ENCODE measurements at regions not wholly inside any gene's neighbourhood (a gene's known extent, or its start where the extent isn't known, plus 50 kb on each side); places are given as distances from the start of the nearest gene placed in this dataset.
"Not testable (repeated sequence)": the region's sequence is repeated elsewhere in the genome, so short reads cannot be mapped to it uniquely, and the experiment has no call there.

GRCh38 chr1:221604390-221604789 is 137.5 kb downstream of the DUSP10 start:
- not testable (repeated sequence) for DNase-seq

DNA sequence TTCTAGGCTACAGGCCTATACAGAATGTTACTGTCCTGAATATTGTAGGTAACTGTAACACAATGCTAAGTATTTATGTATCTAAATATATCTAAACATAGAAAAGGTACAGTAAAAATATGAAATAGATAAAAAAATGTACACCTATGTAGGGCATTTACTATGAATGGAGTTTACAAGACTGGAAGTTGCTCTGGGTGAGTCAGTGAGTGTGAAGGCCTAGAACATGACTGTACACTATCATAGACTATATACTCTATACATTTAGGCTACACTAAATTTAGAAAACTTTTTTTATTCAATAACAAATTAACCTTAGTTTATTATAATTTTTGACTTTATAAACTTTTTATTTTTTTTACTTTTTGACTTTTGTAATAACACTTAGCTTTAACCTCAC is 136.9 kb downstream of the DUSP10 start:
- DNase-seq = no peak

DNA sequence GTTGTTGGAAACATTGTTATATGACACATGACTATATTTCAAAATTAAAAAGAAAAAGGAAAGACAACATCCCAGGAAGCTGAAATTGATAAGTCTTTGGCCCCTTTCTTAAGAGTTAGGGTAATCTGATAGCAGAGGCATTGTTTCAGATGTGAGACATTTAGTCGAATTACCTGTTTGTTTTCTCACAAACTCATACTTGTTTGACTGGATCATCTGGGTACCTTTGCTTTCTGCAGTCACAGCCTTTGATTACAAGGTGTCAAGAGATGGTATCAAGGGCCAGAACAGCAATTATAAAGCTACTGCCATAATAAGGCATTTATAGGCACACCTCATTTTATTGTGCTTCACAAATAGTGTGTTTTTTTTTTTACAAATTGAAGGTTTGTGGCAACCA is 136.3 kb downstream of the DUSP10 start:
- DNase-seq = no peak

GRCh38 chr1:221606256-221606655 is 135.6 kb downstream of the DUSP10 start:
- no peak for DNase-seq

DNA sequence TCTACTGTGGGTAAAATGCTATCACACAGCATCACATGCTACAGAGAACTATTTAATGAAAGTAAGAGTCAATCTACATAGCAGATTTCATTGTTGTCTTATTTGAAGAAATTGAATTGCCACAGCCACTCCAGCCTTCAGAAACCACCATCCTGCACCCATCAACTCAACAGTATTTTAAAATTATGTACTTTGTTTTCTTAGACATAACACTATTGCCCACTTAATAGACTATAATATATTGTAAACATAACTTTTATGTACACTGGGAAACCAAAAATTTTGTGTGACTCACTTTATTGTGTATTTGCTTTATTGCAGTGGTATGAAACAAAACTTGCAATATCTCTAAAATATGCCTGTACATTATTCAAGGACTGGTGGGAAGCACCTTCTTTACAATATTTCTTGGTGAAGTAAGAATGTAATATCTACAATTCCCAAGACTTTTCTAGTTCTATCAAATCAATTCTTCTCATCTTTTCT is 133.0 kb downstream of the DUSP10 start:
- DNase-seq = no peak

DNA sequence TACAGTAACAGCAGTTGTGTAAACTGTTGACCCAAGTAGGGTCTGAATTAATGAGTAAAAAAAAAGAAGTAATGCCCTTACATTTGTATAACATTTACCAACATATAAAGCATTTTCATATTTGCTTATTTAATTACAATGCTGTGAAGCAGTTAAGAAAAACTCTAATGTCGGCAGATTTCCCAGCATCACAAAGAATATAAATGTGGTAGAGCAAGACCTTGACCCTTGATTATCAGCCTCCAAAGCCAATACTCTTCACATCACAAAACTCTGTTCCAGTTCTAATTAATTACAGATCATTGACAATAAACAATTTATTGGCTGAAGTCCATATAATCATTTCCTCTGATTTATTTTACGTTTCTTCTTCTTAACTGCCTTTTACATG is 130.2 kb downstream of the DUSP10 start:
- DNase-seq = no peak

DNA sequence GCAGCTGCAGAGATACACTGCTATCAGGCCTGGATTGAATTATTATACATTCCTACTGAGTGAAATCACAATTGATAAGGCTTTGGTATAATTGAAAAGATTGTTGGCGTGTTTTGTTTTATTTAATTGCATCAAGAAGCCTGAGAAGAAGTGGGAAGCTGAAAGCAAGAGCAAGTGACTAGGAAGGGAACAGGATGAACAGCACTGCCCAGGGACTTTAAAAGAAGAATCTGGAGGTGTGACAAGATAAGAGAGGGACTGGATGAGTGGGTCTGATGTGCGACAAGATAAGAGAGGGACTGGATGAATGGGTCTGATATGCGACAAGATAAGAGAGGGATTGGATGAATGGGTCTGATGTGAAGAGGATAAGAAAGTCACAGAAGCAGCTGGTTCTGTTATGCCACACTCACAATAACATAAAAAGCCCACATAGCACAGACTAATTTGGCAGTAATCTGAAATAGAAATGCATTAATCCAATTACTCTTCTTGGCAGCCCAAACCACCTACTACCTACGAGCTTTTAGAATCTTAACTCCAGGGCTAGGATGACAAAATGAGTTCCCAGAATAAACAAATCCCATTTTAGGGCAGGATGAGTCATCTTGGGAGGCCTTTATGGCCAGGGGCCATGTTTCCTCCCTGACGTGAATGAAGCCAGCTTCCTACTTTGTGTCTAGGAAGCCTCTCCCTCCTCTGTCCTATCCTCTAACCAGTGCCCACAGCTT is 129.7 kb downstream of the DUSP10 start:
- no peak for DNase-seq

DNA sequence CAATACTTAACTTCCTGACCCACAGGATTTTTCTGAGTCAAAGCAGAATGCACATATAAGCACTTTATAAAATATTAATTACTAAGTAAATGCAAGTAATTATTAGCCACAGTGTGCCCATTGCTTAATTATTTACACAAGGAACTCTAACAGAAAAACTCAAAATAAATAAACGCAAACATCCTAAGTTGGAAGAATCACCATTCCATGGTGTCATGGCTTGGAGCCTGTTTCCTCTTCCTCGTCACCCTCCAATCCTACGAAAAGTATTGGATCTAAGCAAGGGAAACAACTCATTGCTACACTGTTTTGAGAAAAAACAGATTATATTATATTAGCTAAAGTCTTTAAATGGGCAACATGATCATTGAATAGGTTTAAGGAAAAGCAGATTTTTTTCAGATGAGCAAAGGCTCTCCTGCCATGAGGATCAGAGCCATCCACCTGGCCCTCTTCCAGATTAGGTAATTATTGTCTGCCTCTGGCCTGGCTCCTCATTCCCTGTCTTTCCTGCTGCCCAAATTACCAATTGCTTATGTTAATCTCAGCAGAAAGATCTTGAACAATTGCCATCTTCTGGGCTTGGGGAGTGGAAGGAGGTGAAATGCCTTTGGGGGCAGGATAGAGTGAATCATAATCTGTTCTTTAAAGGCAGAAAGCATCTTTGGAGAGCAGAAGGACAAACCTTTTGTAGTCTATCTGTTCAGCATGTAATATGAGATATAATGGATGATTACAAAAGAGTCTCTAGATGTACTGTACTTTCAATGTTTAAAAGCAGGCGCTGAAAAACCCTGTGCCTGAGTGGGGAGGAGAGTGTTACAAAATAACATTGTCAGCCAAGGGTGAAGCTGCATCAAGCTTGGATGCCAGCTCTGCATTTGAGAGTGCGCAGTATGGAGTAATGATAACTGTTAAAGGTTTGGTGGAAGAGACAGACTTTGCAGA is 121.2 kb downstream of the DUSP10 start:
- DNase-seq = no peak

DNA sequence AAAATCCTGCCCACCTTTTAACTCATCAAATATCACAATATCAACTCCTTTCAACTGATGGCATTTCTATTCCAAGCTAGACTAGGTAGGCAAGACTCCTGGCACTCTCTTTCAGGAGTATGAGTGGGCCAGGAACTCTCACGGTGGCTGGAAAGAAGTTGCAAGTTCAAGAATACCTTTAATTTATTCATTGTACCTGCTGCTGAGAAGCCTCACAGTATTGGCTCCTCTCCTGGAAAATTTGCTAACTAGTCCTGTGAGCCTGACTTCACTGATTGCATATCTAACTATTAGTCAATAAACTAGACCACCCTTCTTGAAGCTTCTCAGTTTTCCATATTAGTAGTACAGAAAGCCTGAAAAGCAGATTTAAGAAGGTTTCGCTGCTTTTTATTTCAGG is 120.2 kb downstream of the DUSP10 start:
- DNase-seq = no peak

- no peak for DNase-seq
Measured at GRCh38 chr1:221622389-221622788, 119.5 kb downstream of the DUSP10 start.

DNA sequence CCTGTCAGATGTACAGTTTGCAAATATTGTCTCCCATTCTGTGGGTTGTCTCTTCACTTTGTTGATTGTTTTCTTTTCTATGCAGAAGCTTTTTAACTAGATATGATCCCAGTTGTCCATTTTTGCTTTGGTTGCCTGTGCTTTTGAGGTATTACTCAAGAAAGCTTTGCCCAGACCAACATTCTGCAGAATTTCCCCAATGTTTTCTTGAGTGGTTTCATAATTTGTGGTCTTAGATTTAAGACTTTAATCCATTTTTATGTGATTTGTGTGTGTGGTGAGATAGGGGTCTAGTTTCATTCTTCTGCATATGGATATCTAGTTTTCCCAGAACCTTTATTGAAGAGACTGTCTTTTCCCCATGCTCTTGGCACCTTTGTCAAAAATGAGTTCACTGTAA is 116.9 kb downstream of the DUSP10 start:
- DNase-seq = no peak

DNA sequence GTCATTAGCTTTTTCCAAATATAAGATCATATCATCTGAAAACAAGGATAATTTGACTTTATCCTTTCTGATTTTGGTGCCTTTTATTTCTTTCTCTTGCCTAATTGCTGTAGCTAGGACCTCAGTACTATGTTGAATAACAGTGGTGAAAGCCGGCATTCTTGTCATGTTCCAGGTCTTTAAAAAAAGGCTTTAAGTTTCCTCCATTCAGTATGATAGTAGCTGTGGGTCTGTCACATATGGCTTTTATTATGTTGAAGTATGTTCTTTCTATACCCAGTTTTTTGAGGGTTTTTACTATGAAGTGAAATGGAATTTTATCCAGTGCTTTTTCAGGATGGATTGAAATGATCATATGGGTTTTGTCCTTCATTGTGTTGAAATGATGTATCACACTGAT is 115.8 kb downstream of the DUSP10 start:
- no peak for DNase-seq

- DNase-seq = no peak
Measured at GRCh38 chr1:221630236-221630635, 111.7 kb downstream of the DUSP10 start.

GRCh38 chr1:221631556-221631955 is 110.3 kb downstream of the DUSP10 start:
- DNase-seq = no peak

DNA sequence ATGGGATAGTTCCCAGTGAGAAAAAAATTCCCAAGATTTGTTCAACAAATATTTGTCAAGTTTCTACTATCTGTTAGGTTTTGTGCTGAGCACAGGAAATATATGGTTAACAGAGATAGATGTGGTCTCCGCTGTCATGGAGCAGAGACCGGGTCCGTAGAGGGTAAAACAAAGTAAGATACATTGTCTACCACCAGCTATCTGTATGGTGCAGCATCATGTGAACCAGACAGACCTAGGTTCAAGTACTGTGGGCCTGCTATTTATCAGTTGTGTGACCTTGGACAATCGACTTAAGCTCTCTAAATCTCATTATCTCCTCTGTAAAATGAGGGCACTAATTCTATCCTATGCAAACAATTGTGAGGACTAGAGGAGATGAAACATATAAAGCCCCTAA is 109.8 kb downstream of the DUSP10 start:
- no peak for DNase-seq

DNA sequence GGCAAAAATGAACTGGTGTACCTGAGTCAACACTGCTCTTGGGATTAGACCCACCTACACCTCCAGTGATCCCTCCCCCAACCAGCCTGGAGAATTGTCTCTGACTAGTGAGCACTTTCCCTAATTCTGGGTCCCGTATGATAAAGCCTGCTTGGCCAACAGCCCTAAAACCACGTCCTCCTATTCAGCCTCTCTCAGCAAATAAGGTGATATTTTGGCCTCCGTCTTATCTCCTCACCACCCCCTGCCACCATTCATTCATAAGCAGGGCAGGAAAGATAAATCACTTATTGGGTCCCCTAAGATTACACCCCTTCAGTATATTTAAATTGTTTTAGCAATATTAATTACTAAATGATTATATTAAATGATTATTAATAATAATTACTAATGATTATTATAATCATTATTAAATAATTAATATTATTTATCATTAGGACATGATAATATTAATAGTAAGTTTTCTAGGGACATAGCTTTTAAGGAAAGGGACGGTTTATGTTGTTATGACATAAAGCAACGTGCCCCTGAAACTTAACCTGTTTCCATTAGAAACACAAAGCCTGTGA is 108.0 kb downstream of the DUSP10 start:
- DNase-seq = no peak

- no peak for DNase-seq
Measured at GRCh38 chr1:221634606-221635005, 107.3 kb downstream of the DUSP10 start.

- no peak for DNase-seq
Measured at GRCh38 chr1:221635305-221635704, 106.6 kb downstream of the DUSP10 start.

DNA sequence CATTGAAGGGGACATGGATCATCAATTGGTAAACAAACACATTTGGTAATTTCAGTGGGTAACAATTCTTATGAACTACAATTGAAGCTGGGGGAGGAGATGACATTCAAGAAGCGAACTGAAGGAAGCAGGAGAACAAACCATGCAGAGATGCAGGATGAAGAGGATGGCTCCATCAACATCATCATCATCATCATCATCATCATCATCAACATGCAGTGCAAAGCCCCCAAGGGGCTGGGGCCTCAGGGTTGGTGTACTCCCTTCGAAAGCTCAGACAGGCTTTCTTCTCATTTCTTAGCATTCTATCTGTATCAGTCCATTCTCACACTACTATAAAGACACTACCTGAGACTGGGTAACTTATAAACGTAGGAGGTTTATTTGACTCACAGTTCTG is 105.8 kb downstream of the DUSP10 start:
- no peak for DNase-seq

DNA sequence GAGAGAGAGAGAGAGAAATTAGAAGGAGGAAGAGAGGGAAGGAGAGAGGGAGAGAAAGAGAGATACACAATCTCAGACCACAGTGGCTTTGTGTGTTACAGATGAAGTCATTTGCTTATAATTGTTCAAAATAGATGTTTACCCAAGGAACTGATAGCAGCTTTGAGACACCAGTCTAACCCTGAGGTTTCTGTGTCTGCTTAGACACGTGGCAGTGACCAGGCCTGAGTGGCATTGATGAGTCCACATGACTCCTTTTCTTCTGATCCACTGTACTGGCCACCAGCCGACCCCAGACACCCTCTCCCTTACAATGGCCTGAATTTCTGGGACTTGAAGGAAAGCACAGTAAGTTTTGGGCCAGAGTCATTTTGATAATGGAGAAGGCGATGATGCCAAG is 104.9 kb downstream of the DUSP10 start:
- no peak for DNase-seq

DNA sequence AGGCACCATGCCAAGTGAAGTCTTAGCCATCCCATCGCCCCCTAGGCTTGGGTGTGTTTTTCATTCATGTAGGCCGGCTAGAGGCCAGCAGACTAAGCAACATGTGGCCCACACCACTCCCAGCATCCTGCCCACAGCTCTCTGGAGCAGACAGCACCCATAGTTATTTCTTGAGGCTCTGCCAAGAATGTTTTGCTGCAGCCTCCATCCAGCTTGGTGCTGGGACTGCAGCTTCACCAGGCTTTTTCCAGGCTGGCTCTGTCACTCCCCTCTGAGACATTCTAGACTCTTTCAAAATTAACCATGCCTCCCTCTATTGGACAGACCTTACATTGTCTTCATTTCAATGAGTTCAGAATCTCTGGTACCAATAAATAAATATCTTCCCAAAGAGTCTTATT is 104.2 kb downstream of the DUSP10 start:
- no peak for DNase-seq

- DNase-seq = no peak
Measured at GRCh38 chr1:221638595-221638994, 103.3 kb downstream of the DUSP10 start.

- no peak for DNase-seq
Measured at GRCh38 chr1:221641811-221642210, 100.1 kb downstream of the DUSP10 start.
